K562 (cell line): ENCODE measurements at regions not wholly inside any gene's neighbourhood (a gene's known extent, or its start where the extent isn't known, plus 50 kb on each side); places are given as distances from the start of the nearest gene placed in this dataset.

Source experiments
- ATAC-seq: fragments of 200-7000 bp; cut with Tn5 transposase; 3 replicates; pipeline ENCODE4 v1.9.1; 2020; ENCODE audit warnings: moderate library complexity
- BruUV-seq: library from RNA; stranded (reverse); fragments of 400-500 nt; replicated peaks from 2 replicates; lab custom pipeline; 2021; lab: Mats Ljungman, UMichigan
- CTCF ChIA-PET: fragments of 300-600 bp; formaldehyde crosslinking; extraction: SDS; loops from one replicate; lab custom pipeline; 2021; ENCODE audit warnings: low intra/inter-chr PET ratio; lab: Yijun Ruan, JAX
- POLR2A ChIA-PET: fragments of 300-600, 350-650 bp; sonication (Branson Sonifier 250); formaldehyde crosslinking; extraction: SDS; loops from one replicate; lab custom pipeline; 2021; ENCODE audit warnings: antibody characterized with exemption, inconsistent platforms; lab: Yijun Ruan, JAX
- DNase-seq, 4 experiments: peaks; one replicate each; pipeline versions ENCODE4 v3.0.0 to v3.0.0-alpha.2; 2011 to 2018; ENCODE audit warnings: low spot score in 3 of 4, mixed read lengths in 3 of 4; ENCODE audit errors: extremely low read depth in 1 of 4
- FAIRE-seq: peaks from 2 replicates; lab custom pipeline; 2011; peaks lifted over from hg19 to GRCh38; lab: Jason Lieb, UNC
- H2AFZ ChIP-seq: 2 replicates; pipeline ENCODE4 v1.6.0; 2011; ENCODE audit warnings: low read depth, low read length, control low read depth, inconsistent platforms
- H3K27ac ChIP-seq: fragments of 200-600 bp; 3 replicates; pipeline ENCODE4 v1.8.0; 2011; ENCODE audit warnings: low read depth, mild to moderate bottlenecking, control low read depth, inconsistent platforms, low read length, moderate library complexity, mixed read lengths; ENCODE audit errors: extremely low read depth
- H3K27me3 ChIP-seq, 2 experiments: fragments of 300-600 bp in 1 of 2; 2 replicates in 1 of 2; 3 replicates in 1 of 2; pipeline versions ENCODE4 v1.6.0 to v1.8.0; 2011; ENCODE audit warnings: inconsistent platforms in 2 of 2, low read length in 2 of 2, mild to moderate bottlenecking in 1 of 2, mixed read lengths in 1 of 2, moderate library complexity in 1 of 2; ENCODE audit not compliant: control insufficient read depth in 2 of 2, insufficient read depth in 2 of 2
- H3K36me3 ChIP-seq: fragments of 300-600 bp; 3 replicates; pipeline ENCODE4 v1.8.0; 2011; ENCODE audit warnings: mild to moderate bottlenecking, low read length, inconsistent platforms; ENCODE audit not compliant: control insufficient read depth, insufficient read depth
- H3K4me1 ChIP-seq, 2 experiments: fragments of 200-600 bp in 1 of 2; replicated peaks in 1 of 2; 2 replicates in 1 of 2; 3 replicates in 1 of 2; pipeline versions ENCODE4 v1.5.1 to v1.8.0; 2011; ENCODE audit warnings: inconsistent platforms in 2 of 2, low read length in 2 of 2, mild to moderate bottlenecking in 1 of 2, mixed read lengths in 1 of 2, moderate library complexity in 1 of 2; ENCODE audit not compliant: control insufficient read depth in 2 of 2, insufficient read depth in 2 of 2
- H3K4me2 ChIP-seq: 2 replicates; pipeline ENCODE4 v1.6.1; 2011; ENCODE audit warnings: low read length, control low read depth, inconsistent platforms, mixed read lengths; ENCODE audit not compliant: insufficient read depth
- H3K4me3 ChIP-seq: fragments of 200-600 bp; sonication (generic), shearing (Covaris generic); 2 replicates; pipeline ENCODE4 v1.5.1; 2016; ENCODE audit warnings: control low read depth, inconsistent platforms
- H3K79me2 ChIP-seq: fragments of 200-600 bp; 3 replicates; pipeline ENCODE4 v1.8.0; 2011; ENCODE audit warnings: low read length, inconsistent platforms; ENCODE audit not compliant: control insufficient read depth, insufficient read depth
- H3K9ac ChIP-seq, 2 experiments: 2 replicates each; pipeline versions ENCODE4 v1.6.0 to v1.6.1; 2011; ENCODE audit warnings: low read depth in 2 of 2, low read length in 2 of 2, control low read depth in 1 of 2, inconsistent platforms in 1 of 2, mild to moderate bottlenecking in 1 of 2, mixed read lengths in 1 of 2; ENCODE audit not compliant: insufficient read depth in 1 of 2
- H3K9me1 ChIP-seq: one replicate; pipeline ENCODE4 v1.6.0; 2011; ENCODE audit warnings: inconsistent platforms, mild to moderate bottlenecking, low read length, moderate library complexity; ENCODE audit not compliant: control insufficient read depth, insufficient read depth
- H3K9me3 ChIP-seq: replicated peaks from 2 replicates; pipeline ENCODE4 v1.5.1; 2011; ENCODE audit warnings: low read depth, low read length, inconsistent platforms; ENCODE audit not compliant: control insufficient read depth, insufficient read depth
- H4K20me1 ChIP-seq: replicated peaks from 2 replicates; pipeline ENCODE4 v1.6.1; 2011; ENCODE audit warnings: low read length, inconsistent platforms, mixed read lengths; ENCODE audit not compliant: control insufficient read depth, insufficient read depth
- CBFA2T2 ChIP-seq: fragments of 450-650 bp; conservative IDR thresholded peaks from 2 replicates; pipeline ENCODE4 v1.6.1; 2017; ENCODE audit warnings: mild to moderate bottlenecking
- DPF2 ChIP-seq: fragments of 450-650 bp; IDR thresholded peaks from 2 replicates; pipeline ENCODE4 v1.6.1; 2016
- GABPB2 ChIP-seq: fragments of 250-450 bp; sonication (Bioruptor Pico); conservative IDR thresholded peaks from 2 replicates; pipeline ENCODE4 v1.5.1; 2021; ENCODE audit warnings: mild to moderate bottlenecking
- KDM4B ChIP-seq, 2 experiments: fragments of 450-650 bp in 1 of 2; sonication (generic) in 1 of 2; IDR thresholded peaks; 2 replicates each; pipeline ENCODE4 v1.6.1; 2016 to 2017; ENCODE audit warnings: borderline replicate concordance in 2 of 2, antibody characterized with exemption in 1 of 2, low read depth in 1 of 2, mild to moderate bottlenecking in 1 of 2
- LEF1 ChIP-seq: fragments of 450-650 bp; IDR thresholded peaks from 2 replicates; pipeline ENCODE4 v1.6.1; 2016; ENCODE audit warnings: mild to moderate bottlenecking
- MCM3 ChIP-seq: fragments of 450-650 bp; IDR thresholded peaks from 2 replicates; pipeline ENCODE4 v1.6.1; 2016
- NR2C2 ChIP-seq, 2 experiments: fragments of 200-800 bp in 1 of 2; sonication (Bioruptor generic) in 1 of 2; sonication (generic) in 1 of 2; formaldehyde crosslinking in 1 of 2; IDR thresholded peaks; 2 replicates each; pipeline versions ENCODE4 v1.6.1 to v1.8.0; 2016 to 2022; ENCODE audit warnings: mild to moderate bottlenecking in 1 of 2, missing compliant biosample characterization in 1 of 2, missing genetic modification characterization in 1 of 2, missing genetic modification reagents in 1 of 2
- SNIP1 ChIP-seq: fragments of 450-650 bp; IDR thresholded peaks from 2 replicates; pipeline ENCODE4 v1.7.1; 2017; ENCODE audit warnings: low read depth, mild to moderate bottlenecking
- XRCC4 ChIP-seq: IDR thresholded peaks from one replicate; pipeline ENCODE4 v1.6.1; 2011; ENCODE audit not compliant: insufficient read depth, insufficient read length; ENCODE audit errors: extremely low read depth
- ZNF165 ChIP-seq: fragments of 250-450 bp; sonication (Bioruptor Pico); IDR thresholded peaks from 2 replicates; pipeline ENCODE4 v1.4.0; 2020; ENCODE audit warnings: borderline replicate concordance
- ZNF507 ChIP-seq: conservative IDR thresholded peaks from 2 replicates; pipeline ENCODE4 v1.6.1; 2017; ENCODE audit warnings: missing genetic modification characterization, missing compliant biosample characterization
- WGBS: fragments of 100-300 bp; shearing (Covaris generic); methylation state at CpG from one replicate; pipeline ENCODE4 v1.1.6; 2016; ENCODE audit warnings: low coverage, mixed read lengths; ENCODE audit not compliant: insufficient coverage; ENCODE audit errors: missing lambda C conversion rate; 5-methylcytosine and 5-hydroxymethylcytosine counted together
- in situ Hi-C: fragments of 300-500 bp; cut with MboI; formaldehyde crosslinking; loops from 4 replicates; pipeline ENCODE4 v1.15.0; 2018; ENCODE audit warnings: inconsistent platforms, mixed read lengths
- intact Hi-C: fragments of 100-400 bp; cut with micrococcal nuclease; formaldehyde crosslinking; loops from 2 replicates; pipeline ENCODE4 v1.14.2; 2022
- TF ChIP-seq, protein P1 (sequence below), 3 experiments: IDR thresholded peaks in 2 of 3; conservative IDR thresholded peaks in 1 of 3; 2 replicates each; pipeline ENCODE4 v1.5.1; 2011 to 2012; ENCODE audit warnings: low read length in 3 of 3, mild to moderate bottlenecking in 3 of 3, control low read depth in 2 of 3, improper control_type of control experiment in 1 of 3, inconsistent platforms in 1 of 3, low read depth in 1 of 3, mixed read lengths in 1 of 3, moderate library complexity in 1 of 3; ENCODE audit not compliant: insufficient read depth in 2 of 3
- TF ChIP-seq, protein P2 (sequence below): sonication (generic); formaldehyde crosslinking; IDR thresholded peaks from 2 replicates; pipeline ENCODE4 v1.8.1; 2023; ENCODE audit warnings: mild to moderate bottlenecking, missing genetic modification reagents
- TF ChIP-seq, protein P3 (sequence below), 2 experiments: fragments of 450-650 bp in 1 of 2; IDR thresholded peaks; 2 replicates each; pipeline ENCODE4 v1.6.1; 2011 to 2017; ENCODE audit warnings: low read depth in 2 of 2, antibody characterized with exemption in 1 of 2, borderline replicate concordance in 1 of 2, low read length in 1 of 2, mild to moderate bottlenecking in 1 of 2, mixed read lengths in 1 of 2; ENCODE audit not compliant: control insufficient read depth in 1 of 2

DNA sequence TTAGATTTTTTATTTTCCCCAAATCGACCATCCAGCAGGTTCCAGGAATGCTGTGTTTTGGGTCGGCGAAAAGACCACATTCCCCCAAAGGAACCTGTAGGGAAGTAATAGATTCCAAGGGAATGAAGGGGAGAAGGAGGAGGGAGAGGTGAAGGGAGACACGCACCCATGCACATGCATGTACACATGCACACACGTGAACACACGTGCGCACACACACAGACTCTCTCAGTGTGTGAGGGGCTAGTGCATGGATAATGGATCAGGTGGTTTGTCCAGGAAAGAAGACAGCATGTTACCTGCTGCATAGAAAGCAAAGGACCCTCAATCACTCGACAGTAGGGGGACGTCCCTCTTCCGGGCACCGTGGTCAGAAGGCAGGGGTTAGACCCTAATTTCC is 52.4 kb upstream of the PDE10A start:
- H3K27me3 ChIP-seq, result peaks cover 12 to 31% of the 10 kb centered on the region in 2 experiments; a peak in 4 of 5 replicates
- POLR2A ChIA-PET, result interaction anchor here (0.7 kb wide), 1 partner anchor 11 kb away, joined by 3 read pairs; no protein-coding TSS in a partner anchor
- no peaks in the 10 kb centered on the region for H3K4me1 ChIP-seq
- H3K9me3 ChIP-seq, result no peaks in the 10 kb centered on the region
- H4K20me1 ChIP-seq, result no peaks in the 10 kb centered on the region
- no peak for ATAC-seq
- in situ Hi-C loops, result loop anchor here (10.0 kb wide), 1 partner anchor 139 kb away; no protein-coding TSS in a partner anchor
- CTCF ChIA-PET, result no interaction called here
- H3K4me2 ChIP-seq, result no peak overlapping the region
- H3K36me3 ChIP-seq, result no peaks in the 10 kb centered on the region
- no peak overlapping the region for H3K4me3 ChIP-seq
- H3K9me1 ChIP-seq, result no peaks in the 10 kb centered on the region
- FAIRE-seq, result no peak
- H3K9ac ChIP-seq, result no peak overlapping the region
- no TSS peak for BruUV-seq
- WGBS, result 2% methylated on average over 11 of the region's 11 CpGs
- DNase-seq, result no peak
- H3K27ac ChIP-seq, result no peak overlapping the region
- H2AFZ ChIP-seq, result no peak overlapping the region
- no peaks in the 10 kb centered on the region for H3K79me2 ChIP-seq
- intact Hi-C loops, result no loop called here
- no peak for TF ChIP-seq KDM4B (IDR thresholded peaks at IDR 0.05; ENCODE audit: borderline replicate concordance in 2 of 2, low read depth in 1 of 2)
- TF ChIP-seq, protein P1, sequence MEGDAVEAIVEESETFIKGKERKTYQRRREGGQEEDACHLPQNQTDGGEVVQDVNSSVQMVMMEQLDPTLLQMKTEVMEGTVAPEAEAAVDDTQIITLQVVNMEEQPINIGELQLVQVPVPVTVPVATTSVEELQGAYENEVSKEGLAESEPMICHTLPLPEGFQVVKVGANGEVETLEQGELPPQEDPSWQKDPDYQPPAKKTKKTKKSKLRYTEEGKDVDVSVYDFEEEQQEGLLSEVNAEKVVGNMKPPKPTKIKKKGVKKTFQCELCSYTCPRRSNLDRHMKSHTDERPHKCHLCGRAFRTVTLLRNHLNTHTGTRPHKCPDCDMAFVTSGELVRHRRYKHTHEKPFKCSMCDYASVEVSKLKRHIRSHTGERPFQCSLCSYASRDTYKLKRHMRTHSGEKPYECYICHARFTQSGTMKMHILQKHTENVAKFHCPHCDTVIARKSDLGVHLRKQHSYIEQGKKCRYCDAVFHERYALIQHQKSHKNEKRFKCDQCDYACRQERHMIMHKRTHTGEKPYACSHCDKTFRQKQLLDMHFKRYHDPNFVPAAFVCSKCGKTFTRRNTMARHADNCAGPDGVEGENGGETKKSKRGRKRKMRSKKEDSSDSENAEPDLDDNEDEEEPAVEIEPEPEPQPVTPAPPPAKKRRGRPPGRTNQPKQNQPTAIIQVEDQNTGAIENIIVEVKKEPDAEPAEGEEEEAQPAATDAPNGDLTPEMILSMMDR (IDR thresholded peaks at IDR 0.05 in 2 of 3, conservative IDR thresholded peaks at IDR 0.05 in 1 of 3; ENCODE audit: insufficient read depth in 2 of 3, low read depth in 1 of 3, low read length in 3 of 3), result no peak
- TF ChIP-seq XRCC4, result no peak
- TF ChIP-seq DPF2, result no peak
- no peak for TF ChIP-seq NR2C2 (CRISPR knock-in tag; IDR thresholded peaks at IDR 0.05)
- TF ChIP-seq NR2C2 (tag; IDR thresholded peaks at IDR 0.05), result no peak
- TF ChIP-seq CBFA2T2, result no peak
- TF ChIP-seq ZNF507 (tag), result no peak
- TF ChIP-seq, protein P2, sequence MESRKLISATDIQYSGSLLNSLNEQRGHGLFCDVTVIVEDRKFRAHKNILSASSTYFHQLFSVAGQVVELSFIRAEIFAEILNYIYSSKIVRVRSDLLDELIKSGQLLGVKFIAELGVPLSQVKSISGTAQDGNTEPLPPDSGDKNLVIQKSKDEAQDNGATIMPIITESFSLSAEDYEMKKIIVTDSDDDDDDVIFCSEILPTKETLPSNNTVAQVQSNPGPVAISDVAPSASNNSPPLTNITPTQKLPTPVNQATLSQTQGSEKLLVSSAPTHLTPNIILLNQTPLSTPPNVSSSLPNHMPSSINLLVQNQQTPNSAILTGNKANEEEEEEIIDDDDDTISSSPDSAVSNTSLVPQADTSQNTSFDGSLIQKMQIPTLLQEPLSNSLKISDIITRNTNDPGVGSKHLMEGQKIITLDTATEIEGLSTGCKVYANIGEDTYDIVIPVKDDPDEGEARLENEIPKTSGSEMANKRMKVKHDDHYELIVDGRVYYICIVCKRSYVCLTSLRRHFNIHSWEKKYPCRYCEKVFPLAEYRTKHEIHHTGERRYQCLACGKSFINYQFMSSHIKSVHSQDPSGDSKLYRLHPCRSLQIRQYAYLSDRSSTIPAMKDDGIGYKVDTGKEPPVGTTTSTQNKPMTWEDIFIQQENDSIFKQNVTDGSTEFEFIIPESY (CRISPR knock-in tag), result no peak
- no peak for TF ChIP-seq MCM3
- no peak for TF ChIP-seq GABPB2 (CRISPR knock-in tag)
- no peak for TF ChIP-seq LEF1
- TF ChIP-seq, protein P3, sequence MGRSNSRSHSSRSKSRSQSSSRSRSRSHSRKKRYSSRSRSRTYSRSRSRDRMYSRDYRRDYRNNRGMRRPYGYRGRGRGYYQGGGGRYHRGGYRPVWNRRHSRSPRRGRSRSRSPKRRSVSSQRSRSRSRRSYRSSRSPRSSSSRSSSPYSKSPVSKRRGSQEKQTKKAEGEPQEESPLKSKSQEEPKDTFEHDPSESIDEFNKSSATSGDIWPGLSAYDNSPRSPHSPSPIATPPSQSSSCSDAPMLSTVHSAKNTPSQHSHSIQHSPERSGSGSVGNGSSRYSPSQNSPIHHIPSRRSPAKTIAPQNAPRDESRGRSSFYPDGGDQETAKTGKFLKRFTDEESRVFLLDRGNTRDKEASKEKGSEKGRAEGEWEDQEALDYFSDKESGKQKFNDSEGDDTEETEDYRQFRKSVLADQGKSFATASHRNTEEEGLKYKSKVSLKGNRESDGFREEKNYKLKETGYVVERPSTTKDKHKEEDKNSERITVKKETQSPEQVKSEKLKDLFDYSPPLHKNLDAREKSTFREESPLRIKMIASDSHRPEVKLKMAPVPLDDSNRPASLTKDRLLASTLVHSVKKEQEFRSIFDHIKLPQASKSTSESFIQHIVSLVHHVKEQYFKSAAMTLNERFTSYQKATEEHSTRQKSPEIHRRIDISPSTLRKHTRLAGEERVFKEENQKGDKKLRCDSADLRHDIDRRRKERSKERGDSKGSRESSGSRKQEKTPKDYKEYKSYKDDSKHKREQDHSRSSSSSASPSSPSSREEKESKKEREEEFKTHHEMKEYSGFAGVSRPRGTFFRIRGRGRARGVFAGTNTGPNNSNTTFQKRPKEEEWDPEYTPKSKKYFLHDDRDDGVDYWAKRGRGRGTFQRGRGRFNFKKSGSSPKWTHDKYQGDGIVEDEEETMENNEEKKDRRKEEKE (IDR thresholded peaks at IDR 0.05; ENCODE audit: borderline replicate concordance in 1 of 2, control insufficient read depth in 1 of 2, low read depth in 2 of 2, low read length in 1 of 2), result no peak
- TF ChIP-seq SNIP1, result no peak
- no peak for TF ChIP-seq ZNF165
